ENCODE measurements at regions not wholly inside any gene's neighbourhood (a gene's known extent, or its start where the extent isn't known, plus 50 kb on each side); places are given as distances from the start of the nearest gene placed in this dataset.
A peak's percentile ranks its signal among the peaks of the same experiment; 100 is the strongest.

DNA sequence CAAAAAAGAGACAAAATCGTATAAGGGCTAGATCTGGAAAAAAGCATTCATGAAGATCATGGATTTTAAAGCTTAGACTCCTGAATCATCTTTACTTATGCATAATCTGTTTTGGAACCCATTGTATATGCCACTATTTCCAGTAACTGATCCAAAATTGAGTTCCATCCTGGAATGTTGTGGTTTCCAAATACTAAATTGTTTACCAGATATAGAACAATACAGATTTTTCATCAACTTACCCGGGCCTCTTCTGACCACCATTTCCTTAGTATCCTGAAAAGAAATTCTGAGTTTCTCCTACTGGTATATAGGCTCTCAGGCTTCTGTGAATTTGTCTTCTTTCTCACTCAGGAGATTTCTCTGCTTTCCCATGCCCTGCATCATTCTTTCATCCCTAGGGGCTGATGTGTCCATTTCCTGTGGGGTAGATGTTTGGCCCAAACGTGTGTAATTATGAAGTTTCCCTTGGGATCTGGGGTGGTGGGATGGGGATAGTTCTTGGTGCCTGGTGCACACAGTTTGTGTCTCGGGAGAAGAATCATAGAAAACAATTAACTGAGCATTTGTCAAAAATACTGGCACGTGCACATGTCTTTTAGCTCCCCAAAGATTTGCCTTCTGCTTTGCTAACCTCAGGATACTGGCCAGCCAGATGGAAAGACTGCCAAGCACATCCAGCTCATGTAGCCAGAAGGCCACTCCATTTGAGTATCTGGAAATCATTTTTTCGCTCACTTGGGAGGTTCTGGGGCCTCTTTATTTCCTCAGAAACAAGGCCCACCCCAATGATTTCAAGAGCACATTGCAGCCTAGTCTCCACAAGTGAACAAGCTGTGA, 127.8 kb downstream of the NTMT2 start:
- no peak for DNase-seq

DNA sequence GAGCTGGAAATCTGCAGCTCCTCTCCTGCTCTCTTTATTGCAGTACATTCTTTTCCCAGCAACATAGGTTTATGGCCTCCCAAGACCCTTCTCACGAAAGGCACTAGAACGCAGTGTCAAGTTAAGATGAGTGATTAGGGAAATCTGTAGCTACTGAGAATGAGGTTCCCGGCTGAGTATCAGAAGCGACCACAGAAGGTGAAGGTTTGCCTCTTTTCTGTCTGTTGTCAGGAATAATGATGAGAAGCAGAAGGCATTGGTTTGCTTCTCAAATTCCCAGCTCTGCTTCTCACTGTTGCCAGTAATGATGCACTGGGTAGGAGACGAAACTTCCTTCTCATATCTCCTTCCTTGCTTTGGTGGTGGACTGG, 128.4 kb downstream of the NTMT2 start:
- DNase-seq: no peak

- DNase-seq: no peak
Observed at GRCh38 chr1:170277985-170278384, 132.2 kb downstream of the NTMT2 start.

GRCh38 chr1:170284016-170284415, 138.3 kb downstream of the NTMT2 start:
- DNase-seq: no peak

DNA sequence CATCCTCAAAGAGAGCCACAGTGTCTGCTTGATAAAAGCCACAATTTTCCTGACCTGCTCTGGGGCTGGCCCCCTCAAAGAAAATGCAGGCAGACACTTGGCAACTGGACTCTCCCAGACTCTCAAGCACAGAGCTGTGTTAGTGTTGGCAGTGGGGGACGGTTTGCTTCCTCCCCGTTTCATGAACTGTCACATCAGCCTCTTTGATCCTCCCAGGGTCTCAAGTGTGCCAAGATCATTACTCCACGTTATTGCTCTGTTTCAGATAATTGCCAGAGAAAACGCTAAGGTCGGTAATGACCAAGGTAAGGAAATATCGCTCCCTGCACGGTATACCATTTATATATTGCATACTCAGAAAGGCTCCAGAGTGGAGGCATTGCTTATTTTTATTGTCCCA, 138.8 kb downstream of the NTMT2 start:
- DNase-seq: no peak

- DNase-seq: peak; percentile 21
Observed at GRCh38 chr1:170284951-170285350, 139.2 kb downstream of the NTMT2 start.

DNA sequence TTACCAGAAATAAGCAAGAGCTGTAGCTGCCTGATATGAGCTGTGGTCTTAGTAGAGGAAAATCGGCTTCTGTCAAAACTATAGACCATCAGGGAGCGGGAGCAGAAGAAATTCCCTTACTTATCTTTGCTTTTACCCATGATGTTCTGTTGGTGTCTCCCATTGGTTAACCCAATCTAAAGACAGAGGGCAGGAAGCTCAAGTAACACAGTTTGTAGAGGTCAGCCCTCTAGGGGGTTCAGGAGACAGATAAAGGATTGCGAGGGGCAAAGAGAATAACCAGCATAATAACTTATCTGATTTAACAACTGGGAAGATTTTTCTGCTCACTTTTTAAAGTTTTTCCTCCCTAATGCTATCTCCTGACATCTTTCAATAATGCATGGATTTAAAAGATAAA, 142.4 kb downstream of the NTMT2 start:
- DNase-seq: no peak

DNA sequence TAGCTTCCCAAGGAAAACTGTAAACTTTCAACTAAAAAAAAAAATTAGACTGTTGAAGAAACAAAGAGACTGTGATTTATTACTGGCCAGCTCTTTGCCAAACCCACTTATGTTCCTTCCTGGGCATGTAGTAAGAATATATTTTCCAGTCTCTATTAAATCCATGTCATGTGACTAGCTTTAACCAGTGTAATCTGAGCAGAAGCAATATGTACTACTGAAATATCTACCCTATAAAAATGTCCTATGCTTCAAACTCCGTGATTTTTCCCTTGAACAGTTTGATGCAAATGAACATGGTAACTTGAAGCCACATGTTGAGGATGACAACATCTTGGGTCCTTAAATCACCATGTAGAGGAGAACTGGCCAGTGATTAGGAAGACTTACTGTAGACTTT, 144.5 kb downstream of the NTMT2 start:
- DNase-seq: no peak

DNA sequence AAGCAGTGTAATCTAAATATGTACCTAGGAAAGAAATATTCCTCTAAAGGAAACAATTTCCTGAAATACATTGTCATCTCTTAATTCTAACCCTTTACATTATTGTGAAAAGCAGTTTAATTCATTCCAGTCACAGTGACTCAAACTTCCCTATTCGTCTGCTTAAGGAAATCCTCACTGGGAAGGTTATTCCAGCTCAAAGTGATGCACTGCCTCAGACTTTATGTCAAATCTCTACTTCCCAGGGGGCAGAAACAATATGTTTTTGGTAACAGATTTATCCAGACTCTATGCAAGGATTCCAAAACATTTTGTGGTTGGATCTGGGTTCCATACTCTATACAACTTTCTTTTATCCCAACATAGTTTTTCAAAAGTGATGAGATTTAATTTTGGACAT, 145.2 kb downstream of the NTMT2 start:
- DNase-seq: no peak

DNA sequence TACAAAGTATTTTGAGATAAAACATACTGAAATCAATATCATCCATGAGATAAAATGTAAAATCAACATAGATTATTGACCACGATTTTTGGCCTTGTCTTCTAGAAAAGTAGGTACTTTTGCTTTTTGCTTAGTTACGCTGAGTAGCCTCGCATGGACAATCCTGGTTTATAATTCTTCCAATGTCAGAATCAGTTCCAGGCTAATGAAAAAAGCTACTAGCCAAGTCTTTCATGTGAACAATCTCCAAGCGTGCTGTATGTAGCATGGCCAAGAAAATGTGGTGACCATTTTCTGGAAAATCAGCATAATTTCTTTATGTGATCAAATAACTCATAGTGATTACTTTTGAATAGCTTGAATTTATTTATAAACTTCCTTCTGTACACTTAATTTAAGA, 145.8 kb downstream of the NTMT2 start:
- DNase-seq: no peak

GRCh38 chr1:170296211-170296610, 150.5 kb downstream of the NTMT2 start:
- DNase-seq: no peak

DNA sequence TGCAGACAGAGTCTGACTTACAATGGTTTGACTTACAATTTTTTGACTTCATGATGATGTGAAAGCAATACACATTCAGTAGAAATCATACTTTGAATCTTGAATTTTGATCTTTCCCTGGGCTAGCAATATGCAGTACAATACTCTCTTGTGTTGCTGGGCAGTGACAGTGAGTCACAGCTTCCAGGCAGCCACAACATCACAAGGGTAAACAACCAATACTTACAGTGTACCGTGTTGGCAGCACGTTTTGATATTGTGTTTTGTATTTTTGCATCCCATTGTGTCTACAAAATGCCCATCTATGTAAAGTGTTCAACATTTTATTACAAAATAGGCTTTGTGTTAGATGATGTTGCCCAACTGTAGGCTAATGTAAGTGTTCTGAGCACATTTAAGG, 150.9 kb downstream of the NTMT2 start:
- no peak for DNase-seq

GRCh38 chr1:170301596-170301995, 155.8 kb downstream of the NTMT2 start:
- no peak for DNase-seq

- no peak for DNase-seq
Observed at GRCh38 chr1:170303034-170303433, 157.3 kb downstream of the NTMT2 start.

- no peak for DNase-seq
Observed at GRCh38 chr1:170305777-170306512, 160.2 kb downstream of the NTMT2 start.

DNA sequence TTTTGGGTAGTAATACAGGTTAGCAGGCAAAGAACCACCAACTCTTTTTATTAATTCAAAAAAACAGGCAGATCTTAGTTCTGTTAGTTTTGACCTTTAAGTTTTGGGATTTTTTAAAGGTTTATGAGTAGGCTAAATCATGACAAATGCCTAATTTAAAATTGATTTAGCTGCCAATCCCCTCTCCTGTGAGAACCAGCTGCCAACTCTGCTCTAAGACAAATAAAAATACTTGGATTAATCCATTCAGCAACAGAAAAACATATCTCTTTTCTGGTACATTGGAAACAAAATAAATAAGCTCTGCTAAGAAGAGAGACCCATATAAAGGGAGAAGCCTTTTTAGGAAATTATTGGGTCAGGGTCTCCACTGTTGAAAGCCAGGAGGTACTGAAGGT, 160.8 kb downstream of the NTMT2 start:
- DNase-seq: no peak

DNA sequence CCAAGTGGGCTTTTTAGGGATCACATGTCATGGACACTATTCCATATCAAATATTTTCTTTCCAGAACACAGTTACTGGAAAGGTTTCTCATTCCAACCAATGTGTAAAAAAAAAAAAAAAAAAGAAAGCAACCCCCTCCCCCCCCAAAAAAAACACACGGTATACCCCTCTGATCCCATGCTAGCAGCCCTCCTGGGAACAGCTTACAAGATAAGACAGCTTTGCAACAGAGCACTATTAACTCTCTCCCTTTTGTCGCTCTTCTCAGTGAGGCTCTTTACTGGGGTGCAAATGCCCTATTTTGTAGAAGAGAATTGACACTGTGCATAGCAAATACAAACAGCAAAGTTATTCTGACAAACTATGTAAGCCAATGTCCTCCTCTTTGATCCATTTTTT, 161.2 kb downstream of the NTMT2 start:
- DNase-seq: no peak

DNA sequence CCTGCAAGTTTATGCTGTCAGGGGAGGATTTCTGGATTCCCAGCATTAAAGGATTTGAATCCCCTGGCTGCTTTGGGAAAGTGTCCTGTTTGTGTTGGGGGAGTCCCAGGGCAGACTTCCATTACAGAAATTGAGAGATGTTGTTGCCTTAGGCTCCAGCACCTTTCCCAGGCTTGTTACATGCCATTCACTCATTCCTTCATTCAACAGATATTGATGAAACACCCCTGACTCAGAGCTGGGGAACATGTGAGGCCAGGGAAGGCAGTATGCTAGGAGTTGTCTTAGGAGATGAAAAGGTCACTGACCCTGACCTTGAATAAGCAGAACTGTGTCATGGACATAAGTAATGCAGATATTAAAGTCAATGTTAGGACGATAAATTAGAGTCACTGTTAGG, 161.7 kb downstream of the NTMT2 start:
- DNase-seq: no peak

GRCh38 chr1:170309389-170310013, 163.7 kb downstream of the NTMT2 start:
- DNase-seq: no peak

- DNase-seq: no peak
Observed at GRCh38 chr1:170310014-170310405, 164.3 kb downstream of the NTMT2 start.

- no peak for DNase-seq
Observed at GRCh38 chr1:170310951-170311350, 165.2 kb downstream of the NTMT2 start.

- DNase-seq: no peak
Observed at GRCh38 chr1:170313306-170313705, 167.5 kb downstream of the NTMT2 start.

DNA sequence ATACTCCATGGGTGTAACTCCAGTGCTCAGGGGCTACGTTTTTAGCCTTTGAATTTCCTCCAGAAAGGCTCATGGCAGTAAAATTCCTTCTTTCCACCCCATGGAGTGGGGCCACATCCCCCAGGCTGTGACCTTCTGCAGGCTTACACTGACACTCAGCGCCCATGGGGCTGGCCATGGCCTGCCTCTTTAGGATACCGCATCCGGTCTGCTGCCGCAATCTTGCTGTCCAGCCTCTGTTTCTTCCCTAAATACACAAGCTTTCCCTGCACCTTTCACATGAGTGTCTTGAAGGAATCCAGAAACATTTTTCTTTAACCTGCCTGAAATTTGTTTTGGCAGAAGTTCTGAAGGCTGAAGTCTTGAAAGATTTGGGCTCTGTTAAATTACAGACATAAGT, 170.5 kb downstream of the NTMT2 start:
- no peak for DNase-seq

- no peak for DNase-seq
Observed at GRCh38 chr1:170318141-170318540, 172.4 kb downstream of the NTMT2 start.

All from DMS79 treated with DMSO at 0.1 percent for 48 hours (cell line).